GM18499 (cell line): ENCODE measurements at regions not wholly inside any gene's neighbourhood (a gene's known extent, or its start where the extent isn't known, plus 50 kb on each side); places are given as distances from the start of the nearest gene placed in this dataset.
"Not testable (repeated sequence)": the region's sequence is repeated elsewhere in the genome, so short reads cannot be mapped to it uniquely, and the experiment has no call there.

Experiments
- ATAC-seq: cut with Tn5 transposase; IDR thresholded peaks from one replicate; pipeline ENCODE4 v1.9.1; 2021; ENCODE audit warnings: moderate number of reproducible peaks; ENCODE audit not compliant: insufficient read depth, unreplicated experiment

- ATAC-seq = not testable (repeated sequence)
Observed at GRCh38 chrX:63192366-63193041, 158.6 kb downstream of the SPIN4 start.

GRCh38 chrX:63186137-63186536 is 165.0 kb downstream of the SPIN4 start:
- no peak for ATAC-seq

- ATAC-seq = not testable (repeated sequence)
Observed at GRCh38 chrX:63179852-63180251, 171.3 kb downstream of the SPIN4 start.

- not testable (repeated sequence) for ATAC-seq
Observed at GRCh38 chrX:63176578-63176977, 174.6 kb downstream of the SPIN4 start.

- ATAC-seq = not testable (repeated sequence)
Observed at GRCh38 chrX:63173841-63174718, 177.1 kb downstream of the SPIN4 start.

- peak; percentile 74 for ATAC-seq
Observed at GRCh38 chrX:63169416-63169815, 181.7 kb downstream of the SPIN4 start.

GRCh38 chrX:63168949-63169348 is 182.2 kb downstream of the SPIN4 start:
- ATAC-seq = not testable (repeated sequence)

GRCh38 chrX:63167002-63167401 is 184.1 kb downstream of the SPIN4 start:
- not testable (repeated sequence) for ATAC-seq

GRCh38 chrX:63160994-63161393 is 190.1 kb downstream of the SPIN4 start:
- not testable (repeated sequence) for ATAC-seq

- ATAC-seq = not testable (repeated sequence)
Observed at GRCh38 chrX:63160340-63160739, 190.8 kb downstream of the SPIN4 start.

GRCh38 chrX:63145526-63145925 is 205.6 kb downstream of the SPIN4 start:
- not testable (repeated sequence) for ATAC-seq

- not testable (repeated sequence) for ATAC-seq
Observed at GRCh38 chrX:63142588-63142987, 208.5 kb downstream of the SPIN4 start.

GRCh38 chrX:63135859-63136258 is 215.3 kb downstream of the SPIN4 start:
- ATAC-seq = not testable (repeated sequence)

GRCh38 chrX:63128509-63128908 is 222.6 kb downstream of the SPIN4 start:
- peak; percentile 96 for ATAC-seq

GRCh38 chrX:63115196-63115595 is 235.9 kb downstream of the SPIN4 start:
- no peak for ATAC-seq

GRCh38 chrX:63101879-63102620 is 249.1 kb downstream of the SPIN4 start:
- no peak for ATAC-seq

GRCh38 chrX:63058204-63058603 is 292.9 kb downstream of the SPIN4 start:
- no peak for ATAC-seq

- no peak for ATAC-seq
Observed at GRCh38 chrX:63050225-63050624, 300.9 kb downstream of the SPIN4 start.

GRCh38 chrX:63032811-63033210 is 318.3 kb downstream of the SPIN4 start:
- no peak for ATAC-seq

GRCh38 chrX:63013549-63013948 is 337.6 kb downstream of the SPIN4 start:
- no peak for ATAC-seq

GRCh38 chrX:63012574-63012973 is 338.6 kb downstream of the SPIN4 start:
- ATAC-seq = no peak
